ENCODE measurements at regions not wholly inside any gene's neighbourhood (a gene's known extent, or its start where the extent isn't known, plus 50 kb on each side); places are given as distances from the start of the nearest gene placed in this dataset.

- no peak overlapping the region for H3K27ac Mint-ChIP-seq
- H3K9me3 Mint-ChIP-seq = peaks cover 0 to 2% (median 0%) of the 10 kb centered on the region in 11 donors
- ATAC-seq (no peak), DNase-seq (no peak)
- H3K4me1 Mint-ChIP-seq = peaks cover 0 to 6% (median 0%) of the 10 kb centered on the region in 7 donors
- peaks cover 0 to under 1% (median 0%) of the 10 kb centered on the region in 5 donors for H3K27me3 Mint-ChIP-seq
- H3K4me3 Mint-ChIP-seq = no peak overlapping the region
- no peaks in the 10 kb centered on the region for H3K36me3 Mint-ChIP-seq
- no peak overlapping the region for H3K27ac ChIP-seq (ENCODE audit: low read depth, low read length)
- no peaks in the 10 kb centered on the region for H3K27me3 ChIP-seq (ENCODE audit: control insufficient read depth in 2 of 2, insufficient read depth in 2 of 2, low read length in 2 of 2)
- CTCF ChIA-PET = interaction anchor here (0.6 kb wide), 1 partner anchor 834 kb away, joined by 4 read pairs; no protein-coding TSS in a partner anchor
- intact Hi-C loops (cut with micrococcal nuclease) = no loop called here
- no peaks in the 10 kb centered on the region for H3K4me1 ChIP-seq (ENCODE audit: control insufficient read depth in 2 of 2, insufficient read depth in 2 of 2, low read length in 2 of 2)
- H3K36me3 ChIP-seq (ENCODE audit: control insufficient read depth in 2 of 3, insufficient read depth in 3 of 3, low read length in 3 of 3) = no peaks in the 10 kb centered on the region
- H3K4me3 ChIP-seq (ENCODE audit: low read length) = no peak overlapping the region
- POLR2A ChIA-PET = no interaction called here
- no peaks in the 10 kb centered on the region for H3K9me3 ChIP-seq (ENCODE audit: control insufficient read depth in 2 of 3, low read length in 3 of 3)
Measured at GRCh38 chr9:113651896-113652295, 188.4 kb downstream of the RGS3 start.

GRCh38 chr9:113652355-113653152 lies 189.0 kb downstream of the RGS3 start:
- no peaks in the 10 kb centered on the region for H3K36me3 Mint-ChIP-seq
- Histone ChIP-seq H3K9me3 (ENCODE audit: control insufficient read depth in 2 of 3, low read length in 3 of 3) (no peaks in the 10 kb centered on the region), H3K27me3 (ENCODE audit: control insufficient read depth in 2 of 2, insufficient read depth in 2 of 2, low read length in 2 of 2) (no peaks in the 10 kb centered on the region), H3K4me1 (ENCODE audit: control insufficient read depth in 2 of 2, insufficient read depth in 2 of 2, low read length in 2 of 2) (no peaks in the 10 kb centered on the region), H3K27ac (ENCODE audit: low read depth, low read length) (no peak overlapping the region), H3K4me3 (ENCODE audit: low read length) (no peak overlapping the region), H3K36me3 (ENCODE audit: control insufficient read depth in 2 of 3, insufficient read depth in 3 of 3, low read length in 3 of 3) (no peaks in the 10 kb centered on the region)
- peaks cover 0 to 6% (median 4%) of the 10 kb centered on the region in 7 donors for H3K4me1 Mint-ChIP-seq
- POLR2A ChIA-PET = interaction anchor here (0.6 kb wide), 1 partner anchor 45 kb away, joined by 4 read pairs; no protein-coding TSS in a partner anchor
- CTCF ChIA-PET = interaction anchor here (0.6 kb wide), 1 partner anchor 834 kb away, joined by 4 read pairs; no protein-coding TSS in a partner anchor
- ATAC-seq (no peak), DNase-seq (no peak)
- no peak overlapping the region for H3K4me3 Mint-ChIP-seq
- intact Hi-C loops (cut with micrococcal nuclease) = no loop called here
- peak overlapping the region in 1 of 9 donors; percentile 13 for H3K27ac Mint-ChIP-seq
- no peaks in the 10 kb centered on the region for H3K27me3 Mint-ChIP-seq
- H3K9me3 Mint-ChIP-seq = no peaks in the 10 kb centered on the region

- H3K9me3 ChIP-seq (ENCODE audit: control insufficient read depth in 2 of 3, low read length in 3 of 3) = no peaks in the 10 kb centered on the region
- ATAC-seq = no peak
- Mint-ChIP-seq H3K27ac (peak overlapping the region in 1 of 9 donors; percentile 49), H3K4me1 (peaks cover 0 to 9% (median 5%) of the 10 kb centered on the region in 7 donors), H3K4me3 (no peak overlapping the region), H3K36me3 (no peaks in the 10 kb centered on the region), H3K27me3 (peaks cover 0 to 2% (median 1%) of the 10 kb centered on the region in 5 donors), H3K9me3 (no peaks in the 10 kb centered on the region)
- no peaks in the 10 kb centered on the region for H3K4me1 ChIP-seq (ENCODE audit: control insufficient read depth in 2 of 2, insufficient read depth in 2 of 2, low read length in 2 of 2)
- ChIA-PET CTCF (interaction anchor here (0.6 to 4.9 kb wide), 8 partner anchors 28 to 379 kb away, joined by 3 to 69 read pairs (median 9); partner anchors contain the start of genes CDC26 and PRPF4), POLR2A (interaction anchor here (0.6 kb wide), 1 partner anchor 68 kb away, joined by 3 read pairs; no protein-coding TSS in a partner anchor)
- no peak overlapping the region for H3K27ac ChIP-seq (ENCODE audit: low read depth, low read length)
- H3K27me3 ChIP-seq (ENCODE audit: control insufficient read depth in 2 of 2, insufficient read depth in 2 of 2, low read length in 2 of 2) = no peaks in the 10 kb centered on the region
- H3K4me3 ChIP-seq (ENCODE audit: low read length) = no peak overlapping the region
- H3K36me3 ChIP-seq (ENCODE audit: control insufficient read depth in 2 of 3, insufficient read depth in 3 of 3, low read length in 3 of 3) = no peaks in the 10 kb centered on the region
- intact Hi-C loops (cut with micrococcal nuclease) = loop anchor here in 1 of 2 donors (2.0 kb wide), 1 partner anchor 207 kb away; no protein-coding TSS in a partner anchor
- DNase-seq = no peak
Measured at GRCh38 chr9:113653746-113654604, 190.4 kb downstream of the RGS3 start.

- CTCF ChIA-PET = interaction anchor here (0.6 to 4.9 kb wide), 15 partner anchors 11 to 429 kb away, joined by 3 to 69 read pairs (median 4); partner anchors contain the start of genes ALAD, CDC26, POLE3 and PRPF4
- no peak for DNase-seq
- Histone ChIP-seq H3K27ac (ENCODE audit: low read depth, low read length) (no peak overlapping the region), H3K27me3 (ENCODE audit: control insufficient read depth in 2 of 2, insufficient read depth in 2 of 2, low read length in 2 of 2) (no peaks in the 10 kb centered on the region), H3K4me1 (ENCODE audit: control insufficient read depth in 2 of 2, insufficient read depth in 2 of 2, low read length in 2 of 2) (no peaks in the 10 kb centered on the region), H3K9me3 (ENCODE audit: control insufficient read depth in 2 of 3, low read length in 3 of 3) (no peaks in the 10 kb centered on the region), H3K36me3 (ENCODE audit: control insufficient read depth in 2 of 3, insufficient read depth in 3 of 3, low read length in 3 of 3) (no peaks in the 10 kb centered on the region), H3K4me3 (ENCODE audit: low read length) (no peak overlapping the region)
- no peaks in the 10 kb centered on the region for H3K36me3 Mint-ChIP-seq
- ATAC-seq = no peak
- H3K4me3 Mint-ChIP-seq = no peak overlapping the region
- no peaks in the 10 kb centered on the region for H3K9me3 Mint-ChIP-seq
- peaks cover 5 to 10% (median 10%) of the 10 kb centered on the region in 5 donors for H3K27me3 Mint-ChIP-seq
- intact Hi-C loops (cut with micrococcal nuclease) = loop anchor here in 1 of 2 donors (2.0 kb wide), 1 partner anchor 208 kb away; no protein-coding TSS in a partner anchor
- peaks cover 0 to 9% (median 5%) of the 10 kb centered on the region in 7 donors for H3K4me1 Mint-ChIP-seq
- H3K27ac Mint-ChIP-seq = peak overlapping the region in 1 of 9 donors; percentile 71
- POLR2A ChIA-PET = interaction anchor here (0.6 to 1.1 kb wide), 2 partner anchors 69 to 209 kb away, joined by 3 read pairs; no protein-coding TSS in a partner anchor
Measured at GRCh38 chr9:113654605-113655428, 191.3 kb downstream of the RGS3 start.

- no peaks in the 10 kb centered on the region for H3K4me1 ChIP-seq (ENCODE audit: control insufficient read depth in 2 of 2, insufficient read depth in 2 of 2, low read length in 2 of 2)
- Mint-ChIP-seq H3K36me3 (no peaks in the 10 kb centered on the region), H3K4me3 (no peak overlapping the region), H3K27ac (no peak overlapping the region), H3K27me3 (peaks cover 9 to 23% (median 19%) of the 10 kb centered on the region in 5 donors), H3K9me3 (no peaks in the 10 kb centered on the region), H3K4me1 (peaks cover 0 to 9% (median 2%) of the 10 kb centered on the region in 7 donors)
- H3K36me3 ChIP-seq (ENCODE audit: control insufficient read depth in 2 of 3, insufficient read depth in 3 of 3, low read length in 3 of 3) = no peaks in the 10 kb centered on the region
- no peaks in the 10 kb centered on the region for H3K27me3 ChIP-seq (ENCODE audit: control insufficient read depth in 2 of 2, insufficient read depth in 2 of 2, low read length in 2 of 2)
- intact Hi-C loops (cut with micrococcal nuclease) = no loop called here
- no peak overlapping the region for H3K27ac ChIP-seq (ENCODE audit: low read depth, low read length)
- ATAC-seq = no peak
- CTCF ChIA-PET = interaction anchor here (0.5 to 4.9 kb wide), 18 partner anchors 9 to 545 kb away, joined by 3 to 69 read pairs (median 4); partner anchors contain the start of genes CDC26, PRPF4 and WDR31
- no peak for DNase-seq
- POLR2A ChIA-PET = no interaction called here
- no peaks in the 10 kb centered on the region for H3K9me3 ChIP-seq (ENCODE audit: control insufficient read depth in 2 of 3, low read length in 3 of 3)
- H3K4me3 ChIP-seq (ENCODE audit: low read length) = no peak overlapping the region
Measured at GRCh38 chr9:113656771-113657670, 193.5 kb downstream of the RGS3 start.
